Muscle of arm (tissue), 1 donor: ENCODE measurements at regions not wholly inside any gene's neighbourhood (a gene's known extent, or its start where the extent isn't known, plus 50 kb on each side); places are given as distances from the start of the nearest gene placed in this dataset.
"Not testable (repeated sequence)": the region's sequence is repeated elsewhere in the genome, so short reads cannot be mapped to it uniquely, and the experiment has no call there.

Experiments used
- DNase-seq: peaks from one replicate; pipeline ENCODE4 v3.0.0-alpha.2; 2013

GRCh38 chr18:10247021-10247741 lies 207.3 kb upstream of the APCDD1 start:
- DNase-seq = no peak

GRCh38 chr18:10247742-10248082 lies 206.7 kb upstream of the APCDD1 start:
- no peak for DNase-seq

GRCh38 chr18:10248738-10249137 lies 205.7 kb upstream of the APCDD1 start:
- DNase-seq = no peak

GRCh38 chr18:10249270-10249669 lies 205.2 kb upstream of the APCDD1 start:
- no peak for DNase-seq

- DNase-seq = no peak
Observed at GRCh38 chr18:10249801-10250200, 204.6 kb upstream of the APCDD1 start.

GRCh38 chr18:10252494-10252893 lies 201.9 kb upstream of the APCDD1 start:
- no peak for DNase-seq

GRCh38 chr18:10252952-10253705 lies 201.3 kb upstream of the APCDD1 start:
- DNase-seq = no peak

- not testable (repeated sequence) for DNase-seq
Observed at GRCh38 chr18:10256276-10256675, 198.2 kb upstream of the APCDD1 start.

- no peak for DNase-seq
Observed at GRCh38 chr18:10258836-10259474, 195.5 kb upstream of the APCDD1 start.

GRCh38 chr18:10259901-10260300 lies 194.5 kb upstream of the APCDD1 start:
- no peak for DNase-seq

GRCh38 chr18:10261344-10262276 lies 192.8 kb upstream of the APCDD1 start:
- DNase-seq = no peak

GRCh38 chr18:10262566-10262965 lies 191.9 kb upstream of the APCDD1 start:
- no peak for DNase-seq

- no peak for DNase-seq
Observed at GRCh38 chr18:10264260-10264659, 190.2 kb upstream of the APCDD1 start.

- DNase-seq = no peak
Observed at GRCh38 chr18:10265560-10266333, 188.7 kb upstream of the APCDD1 start.

GRCh38 chr18:10266334-10266590 lies 188.2 kb upstream of the APCDD1 start:
- DNase-seq = no peak

- DNase-seq = no peak
Observed at GRCh38 chr18:10269261-10269660, 185.2 kb upstream of the APCDD1 start.

GRCh38 chr18:10270151-10270571 lies 184.3 kb upstream of the APCDD1 start:
- DNase-seq = no peak

GRCh38 chr18:10271481-10271880 lies 183.0 kb upstream of the APCDD1 start:
- DNase-seq = no peak

- peak; percentile 52 for DNase-seq
Observed at GRCh38 chr18:10274301-10274700, 180.1 kb upstream of the APCDD1 start.

GRCh38 chr18:10275486-10275885 lies 178.9 kb upstream of the APCDD1 start:
- DNase-seq = no peak

- no peak for DNase-seq
Observed at GRCh38 chr18:10278265-10278664, 176.2 kb upstream of the APCDD1 start.
